WTC11 (cell line): ENCODE measurements at regions not wholly inside any gene's neighbourhood (a gene's known extent, or its start where the extent isn't known, plus 50 kb on each side); places are given as distances from the start of the nearest gene placed in this dataset.

ENCODE experiments used
- ATAC-seq: fragments of 200-7000 bp; cut with Tn5 transposase; 2 replicates; pipeline ENCODE4 v1.10.0; 2021; ENCODE audit warnings: mild to moderate bottlenecking, moderate library complexity
- CTCF ChIA-PET: fragments of 300-600 bp; sonication (Branson Sonifier 250); formaldehyde crosslinking; loops from one replicate; lab custom pipeline; 2021; ENCODE audit warnings: antibody characterized with exemption; lab: Charles Lee
- POLR2A ChIA-PET: fragments of 350-600 bp; sonication (Branson Sonifier 250); formaldehyde crosslinking; loops from one replicate; lab custom pipeline; 2021; ENCODE audit warnings: antibody characterized with exemption; lab: Charles Lee
- DNase-seq: peaks from one replicate; pipeline ENCODE4 v3.0.0; 2021; ENCODE audit warnings: low spot score
- H3K27ac Mint-ChIP-seq: 2 replicates; pipeline ENCODE4 v1.8.0; 2021; ENCODE audit warnings: mixed read lengths
- H3K27me3 Mint-ChIP-seq: 2 replicates; pipeline ENCODE4 v1.8.0; 2021; ENCODE audit warnings: low read depth, mild to moderate bottlenecking, moderate library complexity, mixed read lengths
- H3K36me3 Mint-ChIP-seq: 2 replicates; pipeline ENCODE4 v1.8.0; 2021; ENCODE audit warnings: mixed read lengths
- H3K4me1 Mint-ChIP-seq: 2 replicates; pipeline ENCODE4 v1.8.0; 2022; ENCODE audit warnings: mixed read lengths
- H3K4me3 Mint-ChIP-seq: 2 replicates; pipeline ENCODE4 v1.8.0; 2021; ENCODE audit warnings: mild to moderate bottlenecking, moderate library complexity, mixed read lengths
- H3K9me3 Mint-ChIP-seq: 2 replicates; pipeline ENCODE4 v1.8.0; 2021; ENCODE audit warnings: mixed read lengths
- ATF1 ChIP-seq: sonication (generic); formaldehyde crosslinking; IDR thresholded peaks from 2 replicates; pipeline ENCODE4 v1.8.1; 2023; ENCODE audit warnings: mild to moderate bottlenecking, moderate library complexity, missing genetic modification reagents
- CREB1 ChIP-seq: sonication (generic); formaldehyde crosslinking; IDR thresholded peaks from 2 replicates; pipeline ENCODE4 v1.8.0; 2023; ENCODE audit warnings: mild to moderate bottlenecking, missing genetic modification reagents
- ESRRA ChIP-seq: sonication (generic); formaldehyde crosslinking; IDR thresholded peaks from 2 replicates; pipeline ENCODE4 v1.8.1; 2022; ENCODE audit warnings: mild to moderate bottlenecking, missing genetic modification reagents, borderline replicate concordance
- ETV6 ChIP-seq: sonication (generic); formaldehyde crosslinking; IDR thresholded peaks from 2 replicates; pipeline ENCODE4 v1.8.1; 2022; ENCODE audit warnings: mild to moderate bottlenecking, missing genetic modification reagents
- GTF2I ChIP-seq: fragments of 250-450 bp; sonication (Bioruptor Pico); conservative IDR thresholded peaks from 2 replicates; pipeline ENCODE4 v1.4.0; 2021; ENCODE audit warnings: mild to moderate bottlenecking
- HMGA2 ChIP-seq: fragments of 250-450 bp; sonication (Bioruptor Pico); IDR thresholded peaks from 2 replicates; pipeline ENCODE4 v1.4.0; 2021; ENCODE audit warnings: mild to moderate bottlenecking, moderate library complexity
- JUN ChIP-seq: sonication (generic); formaldehyde crosslinking; IDR thresholded peaks from 2 replicates; pipeline ENCODE4 v1.8.0; 2023; ENCODE audit warnings: mild to moderate bottlenecking, missing genetic modification reagents
- NFE2L1 ChIP-seq: sonication (generic); formaldehyde crosslinking; IDR thresholded peaks from 2 replicates; pipeline ENCODE4 v1.8.1; 2023; ENCODE audit warnings: missing genetic modification reagents
- NFYB ChIP-seq: sonication (generic); formaldehyde crosslinking; conservative IDR thresholded peaks from 2 replicates; pipeline ENCODE4 v1.8.0; 2022; ENCODE audit warnings: low read depth, missing genetic modification reagents
- RORB ChIP-seq: fragments of 250-450 bp; sonication (Bioruptor Pico); IDR thresholded peaks from 2 replicates; pipeline ENCODE4 v1.9.0; 2021; ENCODE audit warnings: mild to moderate bottlenecking
- SMAD3 ChIP-seq: sonication (generic); formaldehyde crosslinking; IDR thresholded peaks from 2 replicates; pipeline ENCODE4 v1.8.0; 2022; ENCODE audit warnings: missing genetic modification reagents, mild to moderate bottlenecking, borderline replicate concordance
- SMAD4 ChIP-seq: sonication (generic); formaldehyde crosslinking; IDR thresholded peaks from 2 replicates; pipeline ENCODE4 v1.8.0; 2022; ENCODE audit warnings: mild to moderate bottlenecking, missing genetic modification reagents
- ZNF121 ChIP-seq: sonication (generic); formaldehyde crosslinking; IDR thresholded peaks from 2 replicates; pipeline ENCODE4 v1.8.0; 2023; ENCODE audit warnings: missing genetic modification reagents
- ZNF138 ChIP-seq: sonication (generic); formaldehyde crosslinking; conservative IDR thresholded peaks from 2 replicates; pipeline ENCODE4 v1.8.1; 2022; ENCODE audit warnings: mild to moderate bottlenecking, moderate library complexity, missing genetic modification reagents
- ZNF219 ChIP-seq: sonication (generic); formaldehyde crosslinking; IDR thresholded peaks from 2 replicates; pipeline ENCODE4 v1.8.0; 2023; ENCODE audit warnings: missing genetic modification reagents, mild to moderate bottlenecking, borderline replicate concordance
- TF ChIP-seq, protein P1 (sequence below): sonication (generic); formaldehyde crosslinking; IDR thresholded peaks from 2 replicates; pipeline ENCODE4 v1.8.1; 2023; ENCODE audit warnings: mild to moderate bottlenecking, missing genetic modification reagents
- TF ChIP-seq, protein P2 (sequence below): fragments of 250-450 bp; sonication (Bioruptor Pico); conservative IDR thresholded peaks from 2 replicates; pipeline ENCODE4 v1.9.0; 2021; ENCODE audit warnings: mild to moderate bottlenecking
- TF ChIP-seq, protein P3 (sequence below): sonication (generic); formaldehyde crosslinking; IDR thresholded peaks from 2 replicates; pipeline ENCODE4 v1.8.1; 2022; ENCODE audit warnings: missing genetic modification reagents, borderline replicate concordance
- TF ChIP-seq, protein P4 (sequence below): sonication (generic); formaldehyde crosslinking; conservative IDR thresholded peaks from 2 replicates; pipeline ENCODE4 v1.8.1; 2022; ENCODE audit warnings: mild to moderate bottlenecking, missing genetic modification reagents
- TF ChIP-seq, protein P5 (sequence below): fragments of 250-450 bp; sonication (Bioruptor Pico); IDR thresholded peaks from 2 replicates; pipeline ENCODE4 v1.9.0; 2021; ENCODE audit warnings: mild to moderate bottlenecking, borderline replicate concordance
- TF ChIP-seq, protein P6 (sequence below): sonication (generic); formaldehyde crosslinking; IDR thresholded peaks from 2 replicates; pipeline ENCODE4 v1.8.1; 2022; ENCODE audit warnings: low read depth, mild to moderate bottlenecking, moderate library complexity, missing genetic modification reagents, borderline replicate concordance
- TF ChIP-seq, protein P7 (sequence below): sonication (generic); formaldehyde crosslinking; IDR thresholded peaks from 2 replicates; pipeline ENCODE4 v1.8.1; 2023; ENCODE audit warnings: mild to moderate bottlenecking, moderate library complexity, missing genetic modification reagents

DNA sequence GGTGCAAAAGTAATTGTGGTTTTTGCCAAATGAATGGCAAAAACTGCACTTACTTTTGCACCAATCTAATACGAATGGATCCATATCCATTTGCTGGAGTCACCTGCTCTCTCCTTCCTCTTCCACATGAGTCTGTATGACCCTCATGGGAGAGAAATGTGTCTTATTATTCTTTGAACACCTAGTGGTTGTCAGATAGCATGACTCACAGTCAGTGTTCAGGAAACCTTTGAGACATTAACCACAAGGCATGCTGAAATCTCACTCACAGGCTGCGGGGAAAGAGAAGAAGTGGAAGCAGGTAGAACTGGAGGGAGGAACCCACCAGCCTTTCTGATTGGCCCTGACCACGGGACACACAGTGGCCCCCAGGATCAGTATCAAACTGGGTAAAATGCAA, 222.8 kb upstream of the KLF4 start (continued):
- TF ChIP-seq, protein P1, sequence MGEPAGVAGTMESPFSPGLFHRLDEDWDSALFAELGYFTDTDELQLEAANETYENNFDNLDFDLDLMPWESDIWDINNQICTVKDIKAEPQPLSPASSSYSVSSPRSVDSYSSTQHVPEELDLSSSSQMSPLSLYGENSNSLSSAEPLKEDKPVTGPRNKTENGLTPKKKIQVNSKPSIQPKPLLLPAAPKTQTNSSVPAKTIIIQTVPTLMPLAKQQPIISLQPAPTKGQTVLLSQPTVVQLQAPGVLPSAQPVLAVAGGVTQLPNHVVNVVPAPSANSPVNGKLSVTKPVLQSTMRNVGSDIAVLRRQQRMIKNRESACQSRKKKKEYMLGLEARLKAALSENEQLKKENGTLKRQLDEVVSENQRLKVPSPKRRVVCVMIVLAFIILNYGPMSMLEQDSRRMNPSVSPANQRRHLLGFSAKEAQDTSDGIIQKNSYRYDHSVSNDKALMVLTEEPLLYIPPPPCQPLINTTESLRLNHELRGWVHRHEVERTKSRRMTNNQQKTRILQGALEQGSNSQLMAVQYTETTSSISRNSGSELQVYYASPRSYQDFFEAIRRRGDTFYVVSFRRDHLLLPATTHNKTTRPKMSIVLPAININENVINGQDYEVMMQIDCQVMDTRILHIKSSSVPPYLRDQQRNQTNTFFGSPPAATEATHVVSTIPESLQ (CRISPR knock-in tag) = no peak
- TF ChIP-seq JUN (CRISPR knock-in tag) = no peak
- no peak for TF ChIP-seq SMAD4
- no peak for TF ChIP-seq CREB1
- no peak for TF ChIP-seq NFE2L1
- no peak for TF ChIP-seq RORB

DNA sequence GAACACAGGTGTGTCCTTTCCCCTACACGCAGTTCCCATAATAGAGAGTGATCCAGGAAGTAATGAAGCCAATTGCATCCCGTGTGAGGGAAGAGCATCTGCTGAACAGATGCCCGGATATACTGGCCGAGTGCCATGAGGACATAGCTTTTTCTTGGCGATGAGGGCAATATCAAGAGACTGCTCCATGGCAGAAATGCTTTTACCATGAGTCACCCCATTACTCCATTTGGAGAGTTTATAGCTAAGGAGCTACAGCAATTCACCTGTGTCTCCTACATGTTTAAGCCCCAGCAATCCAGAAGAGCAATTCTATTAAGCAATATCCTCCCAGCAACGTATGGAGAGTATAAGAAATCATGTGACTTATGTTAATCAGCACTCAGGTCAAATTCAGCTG, 222.0 kb upstream of the KLF4 start:
- ATAC-seq = no peak
- H3K9me3 Mint-ChIP-seq = peaks cover 3% of the 10 kb centered on the region; the same call in 1 of the 2 replicates
- TF ChIP-seq SMAD4 (no peak), GTF2I (CRISPR knock-in tag) (no peak), ESRRA (no peak), HMGA2 (no peak), NFYB (no peak), ZNF219 (CRISPR knock-in tag) (no peak), ZNF121 (CRISPR knock-in tag) (no peak)
- TF ChIP-seq, protein P2, sequence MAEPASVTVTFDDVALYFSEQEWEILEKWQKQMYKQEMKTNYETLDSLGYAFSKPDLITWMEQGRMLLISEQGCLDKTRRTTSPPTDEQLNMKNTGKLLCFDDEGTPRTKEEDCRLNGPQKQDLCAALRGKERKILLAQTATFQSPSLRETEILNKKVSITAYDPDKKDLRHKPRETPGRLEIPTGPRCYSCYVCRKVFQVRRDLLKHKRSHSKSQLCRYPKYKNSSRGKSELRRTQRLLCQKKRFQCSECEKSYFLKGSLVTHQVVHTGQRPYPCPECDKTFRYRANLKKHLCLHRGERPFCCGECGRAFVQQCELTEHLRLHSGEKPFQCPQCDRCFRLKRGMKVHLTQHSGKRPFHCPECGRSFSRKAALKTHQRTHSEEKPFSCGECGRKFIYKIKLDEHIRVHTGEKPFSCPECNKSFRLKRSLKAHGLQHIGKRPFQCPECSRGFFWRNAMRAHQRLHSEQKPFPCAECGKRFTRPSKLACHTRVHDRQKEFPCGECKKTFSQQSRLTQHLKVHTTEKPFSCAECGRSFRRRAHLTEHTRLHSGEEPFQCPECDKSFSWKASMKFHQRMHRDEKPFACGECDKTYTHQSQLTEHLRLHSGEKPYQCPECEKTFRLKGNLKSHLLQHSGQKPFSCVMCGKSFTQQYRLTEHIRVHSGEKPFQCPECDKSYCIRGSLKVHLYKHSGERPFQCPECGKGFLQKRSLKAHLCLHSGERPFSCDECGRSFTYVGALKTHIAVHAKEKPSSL (CRISPR knock-in tag) = no peak
- TF ChIP-seq, protein P3, sequence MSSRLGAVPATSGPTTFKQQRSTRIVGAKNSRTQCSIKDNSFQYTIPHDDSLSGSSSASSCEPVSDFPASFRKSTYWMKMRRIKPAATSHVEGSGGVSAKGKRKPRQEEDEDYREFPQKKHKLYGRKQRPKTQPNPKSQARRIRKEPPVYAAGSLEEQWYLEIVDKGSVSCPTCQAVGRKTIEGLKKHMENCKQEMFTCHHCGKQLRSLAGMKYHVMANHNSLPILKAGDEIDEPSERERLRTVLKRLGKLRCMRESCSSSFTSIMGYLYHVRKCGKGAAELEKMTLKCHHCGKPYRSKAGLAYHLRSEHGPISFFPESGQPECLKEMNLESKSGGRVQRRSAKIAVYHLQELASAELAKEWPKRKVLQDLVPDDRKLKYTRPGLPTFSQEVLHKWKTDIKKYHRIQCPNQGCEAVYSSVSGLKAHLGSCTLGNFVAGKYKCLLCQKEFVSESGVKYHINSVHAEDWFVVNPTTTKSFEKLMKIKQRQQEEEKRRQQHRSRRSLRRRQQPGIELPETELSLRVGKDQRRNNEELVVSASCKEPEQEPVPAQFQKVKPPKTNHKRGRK (CRISPR knock-in tag) = no peak
- TF ChIP-seq, protein P4, sequence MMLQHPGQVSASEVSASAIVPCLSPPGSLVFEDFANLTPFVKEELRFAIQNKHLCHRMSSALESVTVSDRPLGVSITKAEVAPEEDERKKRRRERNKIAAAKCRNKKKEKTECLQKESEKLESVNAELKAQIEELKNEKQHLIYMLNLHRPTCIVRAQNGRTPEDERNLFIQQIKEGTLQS (CRISPR knock-in tag) = no peak
- TF ChIP-seq, protein P5, sequence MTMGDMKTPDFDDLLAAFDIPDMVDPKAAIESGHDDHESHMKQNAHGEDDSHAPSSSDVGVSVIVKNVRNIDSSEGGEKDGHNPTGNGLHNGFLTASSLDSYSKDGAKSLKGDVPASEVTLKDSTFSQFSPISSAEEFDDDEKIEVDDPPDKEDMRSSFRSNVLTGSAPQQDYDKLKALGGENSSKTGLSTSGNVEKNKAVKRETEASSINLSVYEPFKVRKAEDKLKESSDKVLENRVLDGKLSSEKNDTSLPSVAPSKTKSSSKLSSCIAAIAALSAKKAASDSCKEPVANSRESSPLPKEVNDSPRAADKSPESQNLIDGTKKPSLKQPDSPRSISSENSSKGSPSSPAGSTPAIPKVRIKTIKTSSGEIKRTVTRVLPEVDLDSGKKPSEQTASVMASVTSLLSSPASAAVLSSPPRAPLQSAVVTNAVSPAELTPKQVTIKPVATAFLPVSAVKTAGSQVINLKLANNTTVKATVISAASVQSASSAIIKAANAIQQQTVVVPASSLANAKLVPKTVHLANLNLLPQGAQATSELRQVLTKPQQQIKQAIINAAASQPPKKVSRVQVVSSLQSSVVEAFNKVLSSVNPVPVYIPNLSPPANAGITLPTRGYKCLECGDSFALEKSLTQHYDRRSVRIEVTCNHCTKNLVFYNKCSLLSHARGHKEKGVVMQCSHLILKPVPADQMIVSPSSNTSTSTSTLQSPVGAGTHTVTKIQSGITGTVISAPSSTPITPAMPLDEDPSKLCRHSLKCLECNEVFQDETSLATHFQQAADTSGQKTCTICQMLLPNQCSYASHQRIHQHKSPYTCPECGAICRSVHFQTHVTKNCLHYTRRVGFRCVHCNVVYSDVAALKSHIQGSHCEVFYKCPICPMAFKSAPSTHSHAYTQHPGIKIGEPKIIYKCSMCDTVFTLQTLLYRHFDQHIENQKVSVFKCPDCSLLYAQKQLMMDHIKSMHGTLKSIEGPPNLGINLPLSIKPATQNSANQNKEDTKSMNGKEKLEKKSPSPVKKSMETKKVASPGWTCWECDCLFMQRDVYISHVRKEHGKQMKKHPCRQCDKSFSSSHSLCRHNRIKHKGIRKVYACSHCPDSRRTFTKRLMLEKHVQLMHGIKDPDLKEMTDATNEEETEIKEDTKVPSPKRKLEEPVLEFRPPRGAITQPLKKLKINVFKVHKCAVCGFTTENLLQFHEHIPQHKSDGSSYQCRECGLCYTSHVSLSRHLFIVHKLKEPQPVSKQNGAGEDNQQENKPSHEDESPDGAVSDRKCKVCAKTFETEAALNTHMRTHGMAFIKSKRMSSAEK = no peak
- H3K27me3 Mint-ChIP-seq = no peaks in the 10 kb centered on the region
- ChIA-PET POLR2A (no interaction called here), CTCF (no interaction called here)
- H3K36me3 Mint-ChIP-seq = no peaks in the 10 kb centered on the region
- no peaks in the 10 kb centered on the region for H3K4me1 Mint-ChIP-seq
- H3K4me3 Mint-ChIP-seq = no peak overlapping the region
- no peak for DNase-seq
- H3K27ac Mint-ChIP-seq = no peak overlapping the region

DNA sequence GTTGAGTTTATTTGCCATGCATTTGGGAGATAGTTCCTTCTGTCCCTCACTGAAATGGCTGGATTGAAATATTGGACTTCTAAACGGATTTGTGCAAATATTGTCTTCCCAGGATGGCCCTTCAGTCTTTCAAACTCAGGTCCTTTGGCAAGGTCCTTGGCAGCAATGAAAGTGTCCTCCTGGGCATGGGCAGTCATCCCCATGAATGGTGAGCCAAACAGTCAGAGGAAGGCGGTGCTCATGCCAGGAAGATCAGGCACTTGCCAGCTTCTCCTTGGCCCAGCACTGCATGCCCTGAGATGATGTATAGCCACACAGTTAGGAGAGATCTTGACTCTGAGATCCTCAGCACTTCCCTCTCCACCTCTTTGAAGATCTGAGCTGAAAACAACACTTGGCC, 221.4 kb upstream of the KLF4 start:
- Mint-ChIP-seq H3K9me3 (peaks cover 3% of the 10 kb centered on the region; the same call in 1 of the 2 replicates), H3K4me3 (no peak overlapping the region), H3K27me3 (no peaks in the 10 kb centered on the region), H3K36me3 (no peaks in the 10 kb centered on the region), H3K27ac (no peak overlapping the region), H3K4me1 (no peaks in the 10 kb centered on the region)
- POLR2A ChIA-PET = no interaction called here
- ATAC-seq = no peak
- CTCF ChIA-PET = no interaction called here
- no peak for DNase-seq
- TF ChIP-seq, protein P6, sequence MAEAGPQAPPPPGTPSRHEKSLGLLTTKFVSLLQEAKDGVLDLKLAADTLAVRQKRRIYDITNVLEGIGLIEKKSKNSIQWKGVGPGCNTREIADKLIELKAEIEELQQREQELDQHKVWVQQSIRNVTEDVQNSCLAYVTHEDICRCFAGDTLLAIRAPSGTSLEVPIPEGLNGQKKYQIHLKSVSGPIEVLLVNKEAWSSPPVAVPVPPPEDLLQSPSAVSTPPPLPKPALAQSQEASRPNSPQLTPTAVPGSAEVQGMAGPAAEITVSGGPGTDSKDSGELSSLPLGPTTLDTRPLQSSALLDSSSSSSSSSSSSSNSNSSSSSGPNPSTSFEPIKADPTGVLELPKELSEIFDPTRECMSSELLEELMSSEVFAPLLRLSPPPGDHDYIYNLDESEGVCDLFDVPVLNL (CRISPR knock-in tag) = no peak
- no peak for TF ChIP-seq ZNF138
- TF ChIP-seq, protein P7, sequence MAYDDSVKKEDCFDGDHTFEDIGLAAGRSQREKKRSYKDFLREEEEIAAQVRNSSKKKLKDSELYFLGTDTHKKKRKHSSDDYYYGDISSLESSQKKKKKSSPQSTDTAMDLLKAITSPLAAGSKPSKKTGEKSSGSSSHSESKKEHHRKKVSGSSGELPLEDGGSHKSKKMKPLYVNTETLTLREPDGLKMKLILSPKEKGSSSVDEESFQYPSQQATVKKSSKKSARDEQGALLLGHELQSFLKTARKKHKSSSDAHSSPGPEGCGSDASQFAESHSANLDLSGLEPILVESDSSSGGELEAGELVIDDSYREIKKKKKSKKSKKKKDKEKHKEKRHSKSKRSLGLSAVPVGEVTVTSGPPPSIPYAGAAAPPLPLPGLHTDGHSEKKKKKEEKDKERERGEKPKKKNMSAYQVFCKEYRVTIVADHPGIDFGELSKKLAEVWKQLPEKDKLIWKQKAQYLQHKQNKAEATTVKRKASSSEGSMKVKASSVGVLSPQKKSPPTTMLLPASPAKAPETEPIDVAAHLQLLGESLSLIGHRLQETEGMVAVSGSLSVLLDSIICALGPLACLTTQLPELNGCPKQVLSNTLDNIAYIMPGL = no peak
- TF ChIP-seq SMAD3 (CRISPR knock-in tag) = no peak
- TF ChIP-seq ETV6 = no peak
- TF ChIP-seq ESRRA = no peak
- TF ChIP-seq ATF1 = no peak
